Esophagus squamous epithelium (tissue), 4 donors: ENCODE measurements at regions not wholly inside any gene's neighbourhood (a gene's known extent, or its start where the extent isn't known, plus 50 kb on each side); places are given as distances from the start of the nearest gene placed in this dataset.

Source experiments
- CTCF ChIP-seq, 6 experiments: fragments of 450-650 bp in 4 of 6; fragments of 200-600 bp in 2 of 6; sonication (generic) in 2 of 6; IDR thresholded peaks; one replicate each; pipeline ENCODE4 v1.5.1; 2016 to 2019; ENCODE audit warnings: antibody characterized with exemption in 6 of 6, mild to moderate bottlenecking in 4 of 6, moderate library complexity in 4 of 6
- POLR2A ChIP-seq, 4 donors: fragments of 450-650 bp; IDR thresholded peaks; one replicate each; pipeline ENCODE4 v1.6.1; 2017; ENCODE audit warnings: antibody characterized with exemption in 4 of 4, mild to moderate bottlenecking in 4 of 4, moderate library complexity in 3 of 4

- no peak for TF ChIP-seq CTCF (IDR thresholded peaks at IDR 0.05)
- no peak for TF ChIP-seq POLR2A (IDR thresholded peaks at IDR 0.05)
Observed at GRCh38 chr14:80304125-80304766, 92.9 kb upstream of the DIO2 start.
